IPS-15b (cell line): ENCODE measurements at regions not wholly inside any gene's neighbourhood (a gene's known extent, or its start where the extent isn't known, plus 50 kb on each side); places are given as distances from the start of the nearest gene placed in this dataset.
"Not testable (repeated sequence)": the region's sequence is repeated elsewhere in the genome, so short reads cannot be mapped to it uniquely, and the experiment has no call there.

ENCODE experiments used
- H3K27me3 ChIP-seq: one replicate; pipeline ENCODE4 v1.6.1; 2013; ENCODE audit warnings: low read length; ENCODE audit not compliant: control insufficient read depth, insufficient read depth
- H3K36me3 ChIP-seq: one replicate; pipeline ENCODE4 v1.6.1; 2013; ENCODE audit warnings: low read length; ENCODE audit not compliant: control insufficient read depth, insufficient read depth
- H3K4me1 ChIP-seq: one replicate; pipeline ENCODE4 v1.6.1; 2013; ENCODE audit warnings: mild to moderate bottlenecking, low read length; ENCODE audit not compliant: control insufficient read depth, insufficient read depth
- H3K4me3 ChIP-seq: one replicate; pipeline ENCODE4 v1.5.1; 2013; ENCODE audit warnings: low read depth, low read length
- H3K9ac ChIP-seq: one replicate; pipeline ENCODE4 v1.6.1; 2013; ENCODE audit warnings: low read depth, mild to moderate bottlenecking, low read length
- H3K9me3 ChIP-seq: one replicate; pipeline ENCODE4 v1.6.1; 2013; ENCODE audit warnings: mild to moderate bottlenecking, low read length; ENCODE audit not compliant: control insufficient read depth, insufficient read depth

GRCh38 chr13:111631271-111631670, 310.8 kb downstream of the TEX29 start:
- H3K27me3 ChIP-seq, H3K4me3 ChIP-seq, H3K9me3 ChIP-seq, H3K36me3 ChIP-seq, H3K9ac ChIP-seq: not testable (repeated sequence)
- peaks cover 16% of the 10 kb centered on the region for H3K4me1 ChIP-seq

- no peak overlapping the region for H3K4me3 ChIP-seq
- no peaks in the 10 kb centered on the region for H3K27me3 ChIP-seq
- H3K9ac ChIP-seq: no peak overlapping the region
- no peaks in the 10 kb centered on the region for H3K36me3 ChIP-seq
- no peaks in the 10 kb centered on the region for H3K9me3 ChIP-seq
- H3K4me1 ChIP-seq: peaks cover 16% of the 10 kb centered on the region
Observed at GRCh38 chr13:111632906-111633305, 312.5 kb downstream of the TEX29 start.

GRCh38 chr13:111633401-111633800, 313.0 kb downstream of the TEX29 start:
- Histone ChIP-seq H3K9ac (no peak overlapping the region), H3K4me3 (no peak overlapping the region)

GRCh38 chr13:111634410-111634809, 314.0 kb downstream of the TEX29 start:
- Histone ChIP-seq H3K4me3 (no peak overlapping the region), H3K36me3 (no peaks in the 10 kb centered on the region), H3K4me1 (peaks cover 16% of the 10 kb centered on the region), H3K27me3 (no peaks in the 10 kb centered on the region), H3K9ac (no peak overlapping the region), H3K9me3 (no peaks in the 10 kb centered on the region)

More at GRCh38 chr13:111633401-111633800, 313.0 kb downstream of the TEX29 start:
- H3K27me3 ChIP-seq: no peaks in the 10 kb centered on the region
- no peaks in the 10 kb centered on the region for H3K36me3 ChIP-seq
- H3K4me1 ChIP-seq: peaks cover 16% of the 10 kb centered on the region
- no peaks in the 10 kb centered on the region for H3K9me3 ChIP-seq

DNA sequence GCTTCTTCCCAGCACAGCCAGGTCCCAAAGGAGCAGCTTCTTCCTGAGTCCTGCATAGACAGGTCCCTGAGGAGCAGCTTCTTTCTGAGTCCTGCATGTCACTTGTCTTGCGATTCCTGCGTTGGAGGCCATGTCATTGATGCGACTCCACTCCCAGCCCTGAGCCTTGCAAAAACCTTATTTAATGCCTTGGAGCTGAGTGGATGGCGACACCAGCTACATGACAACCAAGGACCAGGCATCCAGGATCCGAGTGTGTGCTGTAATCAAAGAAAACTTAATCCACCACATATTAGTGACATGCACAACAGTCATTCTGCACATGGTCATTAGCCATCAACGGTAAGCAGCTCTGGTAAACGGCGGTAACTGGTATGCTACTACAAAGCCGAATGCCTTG, 315.8 kb downstream of the TEX29 start:
- Histone ChIP-seq H3K9ac (no peak overlapping the region), H3K9me3 (no peaks in the 10 kb centered on the region), H3K27me3 (no peaks in the 10 kb centered on the region), H3K4me3 (no peak overlapping the region), H3K4me1 (peaks cover 16% of the 10 kb centered on the region), H3K36me3 (no peaks in the 10 kb centered on the region)

- Histone ChIP-seq H3K36me3 (no peaks in the 10 kb centered on the region), H3K9ac (no peak overlapping the region), H3K27me3 (no peaks in the 10 kb centered on the region), H3K4me3 (no peak overlapping the region), H3K4me1 (peaks cover 16% of the 10 kb centered on the region), H3K9me3 (no peaks in the 10 kb centered on the region)
Observed at GRCh38 chr13:111636804-111637203, 316.4 kb downstream of the TEX29 start.

DNA sequence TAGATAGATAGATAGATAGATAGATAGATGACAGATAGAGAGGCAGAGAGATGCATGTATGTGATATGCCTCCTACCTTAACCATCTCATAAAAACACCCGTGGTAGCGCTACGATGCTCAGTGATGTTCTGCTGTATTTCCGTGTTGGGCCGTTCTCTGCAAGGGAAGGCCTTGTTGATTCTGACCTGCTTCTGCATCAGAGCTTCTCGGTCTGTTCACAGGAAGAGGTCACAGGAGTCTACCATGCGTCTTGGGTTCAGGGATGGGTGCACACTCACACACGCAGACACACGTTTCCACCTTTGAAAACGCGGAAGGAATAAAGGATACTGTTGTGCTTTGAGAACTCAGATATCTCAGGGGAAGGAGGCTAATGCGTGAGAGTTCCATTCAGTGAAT, 316.9 kb downstream of the TEX29 start:
- Histone ChIP-seq H3K9me3 (no peaks in the 10 kb centered on the region), H3K4me1 (peaks cover 16% of the 10 kb centered on the region), H3K9ac (no peak overlapping the region), H3K36me3 (no peaks in the 10 kb centered on the region), H3K27me3 (no peaks in the 10 kb centered on the region), H3K4me3 (no peak overlapping the region)

GRCh38 chr13:111638233-111638632, 317.8 kb downstream of the TEX29 start:
- H3K27me3 ChIP-seq: no peaks in the 10 kb centered on the region
- no peaks in the 10 kb centered on the region for H3K36me3 ChIP-seq
- no peak overlapping the region for H3K4me3 ChIP-seq
- no peaks in the 10 kb centered on the region for H3K9me3 ChIP-seq
- H3K4me1 ChIP-seq: peaks cover 12% of the 10 kb centered on the region
- H3K9ac ChIP-seq: no peak overlapping the region

DNA sequence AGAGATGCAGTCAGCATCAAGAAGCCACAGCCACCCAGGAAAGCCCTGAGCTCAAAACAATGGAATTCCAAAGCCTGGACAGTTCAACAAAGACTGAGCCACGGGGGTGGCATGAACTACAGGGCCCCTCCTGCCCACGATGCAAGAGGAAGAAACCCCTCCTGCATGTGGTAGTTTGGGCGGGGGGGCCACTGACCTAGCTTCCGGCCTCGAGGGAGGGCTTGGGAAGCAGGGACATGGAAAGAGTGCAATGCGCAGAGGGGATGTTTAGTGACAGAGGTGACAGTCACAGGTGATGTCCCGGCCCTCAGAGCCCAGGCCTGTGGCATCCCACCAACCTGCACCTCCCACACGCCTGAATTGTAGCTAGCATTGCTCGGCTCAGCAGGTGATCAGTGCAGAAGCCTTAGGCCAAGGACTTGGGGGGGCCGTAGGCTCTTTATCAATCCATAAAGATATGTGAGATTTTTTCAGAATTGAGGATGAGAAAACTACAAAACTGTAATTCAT, 318.8 kb downstream of the TEX29 start:
- Histone ChIP-seq H3K9me3 (no peaks in the 10 kb centered on the region), H3K36me3 (no peaks in the 10 kb centered on the region), H3K9ac (no peak overlapping the region), H3K4me1 (peaks cover 2% of the 10 kb centered on the region), H3K27me3 (no peaks in the 10 kb centered on the region), H3K4me3 (no peak overlapping the region)

DNA sequence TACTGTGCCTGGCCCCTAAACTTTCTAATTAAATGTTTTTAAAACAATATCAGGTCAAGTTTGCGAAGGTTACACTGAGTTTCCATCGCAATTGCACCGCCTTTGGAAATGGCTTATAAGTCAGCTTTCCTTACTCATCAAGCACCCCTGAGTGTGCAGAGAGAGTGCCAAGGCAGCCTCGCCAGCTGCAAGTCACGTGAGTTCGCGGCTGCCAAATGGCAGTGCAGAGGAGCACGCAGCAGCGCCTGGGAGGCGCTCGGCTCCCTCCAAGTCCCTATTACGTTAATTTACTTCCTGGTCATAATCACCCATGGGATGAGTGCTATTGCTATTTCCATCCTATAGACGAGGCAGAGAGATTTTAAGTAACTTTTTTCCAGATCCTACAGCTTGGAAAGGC, 319.6 kb downstream of the TEX29 start:
- Histone ChIP-seq H3K9ac (no peak overlapping the region), H3K9me3 (no peaks in the 10 kb centered on the region), H3K36me3 (no peaks in the 10 kb centered on the region), H3K4me3 (no peak overlapping the region), H3K27me3 (no peaks in the 10 kb centered on the region), H3K4me1 (peaks cover 2% of the 10 kb centered on the region)

GRCh38 chr13:111640476-111640875, 320.0 kb downstream of the TEX29 start:
- Histone ChIP-seq H3K27me3 (no peaks in the 10 kb centered on the region), H3K9me3 (no peaks in the 10 kb centered on the region)

GRCh38 chr13:111642156-111642767, 321.8 kb downstream of the TEX29 start:
- Histone ChIP-seq H3K9me3 (no peaks in the 10 kb centered on the region), H3K4me1 (no peaks in the 10 kb centered on the region), H3K36me3 (no peaks in the 10 kb centered on the region), H3K9ac (no peak overlapping the region), H3K27me3 (no peaks in the 10 kb centered on the region), H3K4me3 (no peak overlapping the region)

More at GRCh38 chr13:111640476-111640875, 320.0 kb downstream of the TEX29 start:
- no peaks in the 10 kb centered on the region for H3K36me3 ChIP-seq
- no peak overlapping the region for H3K4me3 ChIP-seq
- no peaks in the 10 kb centered on the region for H3K4me1 ChIP-seq
- no peak overlapping the region for H3K9ac ChIP-seq
